ENCODE measurements at regions not wholly inside any gene's neighbourhood (a gene's known extent, or its start where the extent isn't known, plus 50 kb on each side); places are given as distances from the start of the nearest gene placed in this dataset.

DNA sequence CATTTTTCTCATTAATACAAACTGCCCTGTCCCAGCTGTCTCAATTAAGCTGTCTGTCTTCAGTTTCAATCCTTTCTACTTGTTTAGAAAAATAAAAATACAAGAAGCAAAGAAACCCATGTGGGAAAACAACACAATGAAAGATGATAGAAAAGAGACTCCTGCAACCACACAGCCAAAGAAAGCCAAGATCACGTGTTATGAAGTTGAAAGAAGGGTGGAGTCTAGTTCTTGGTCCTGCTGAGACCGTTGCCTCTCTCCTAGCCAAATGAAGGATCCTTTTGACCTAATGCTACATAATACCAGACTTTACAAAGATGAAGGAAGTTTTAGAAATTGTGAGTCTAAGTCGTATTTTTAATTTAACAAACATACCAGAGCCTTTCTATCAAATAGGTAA lies 218.8 kb upstream of the RRP15 start:
- CTCF ChIA-PET = no interaction called here
- H3K27me3 Mint-ChIP-seq = no peaks in the 10 kb centered on the region
- DNase-seq (no peak), ATAC-seq (ENCODE audit: low read depth) (no peak)
- POLR2A ChIA-PET = no interaction called here
- peaks cover 5% of the 10 kb centered on the region for H3K9me3 Mint-ChIP-seq
- no peaks in the 10 kb centered on the region for H3K36me3 Mint-ChIP-seq (ENCODE audit: low read depth)
- no peak overlapping the region for H3K4me3 Mint-ChIP-seq
- intact Hi-C loops (cut with micrococcal nuclease) = no loop called here
- no peaks in the 10 kb centered on the region for H3K4me1 Mint-ChIP-seq
- TF ChIP-seq, protein P1, sequence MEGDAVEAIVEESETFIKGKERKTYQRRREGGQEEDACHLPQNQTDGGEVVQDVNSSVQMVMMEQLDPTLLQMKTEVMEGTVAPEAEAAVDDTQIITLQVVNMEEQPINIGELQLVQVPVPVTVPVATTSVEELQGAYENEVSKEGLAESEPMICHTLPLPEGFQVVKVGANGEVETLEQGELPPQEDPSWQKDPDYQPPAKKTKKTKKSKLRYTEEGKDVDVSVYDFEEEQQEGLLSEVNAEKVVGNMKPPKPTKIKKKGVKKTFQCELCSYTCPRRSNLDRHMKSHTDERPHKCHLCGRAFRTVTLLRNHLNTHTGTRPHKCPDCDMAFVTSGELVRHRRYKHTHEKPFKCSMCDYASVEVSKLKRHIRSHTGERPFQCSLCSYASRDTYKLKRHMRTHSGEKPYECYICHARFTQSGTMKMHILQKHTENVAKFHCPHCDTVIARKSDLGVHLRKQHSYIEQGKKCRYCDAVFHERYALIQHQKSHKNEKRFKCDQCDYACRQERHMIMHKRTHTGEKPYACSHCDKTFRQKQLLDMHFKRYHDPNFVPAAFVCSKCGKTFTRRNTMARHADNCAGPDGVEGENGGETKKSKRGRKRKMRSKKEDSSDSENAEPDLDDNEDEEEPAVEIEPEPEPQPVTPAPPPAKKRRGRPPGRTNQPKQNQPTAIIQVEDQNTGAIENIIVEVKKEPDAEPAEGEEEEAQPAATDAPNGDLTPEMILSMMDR (IDR thresholded peaks at IDR 0.05) = no peak
- H3K27ac Mint-ChIP-seq = no peak overlapping the region

DNA sequence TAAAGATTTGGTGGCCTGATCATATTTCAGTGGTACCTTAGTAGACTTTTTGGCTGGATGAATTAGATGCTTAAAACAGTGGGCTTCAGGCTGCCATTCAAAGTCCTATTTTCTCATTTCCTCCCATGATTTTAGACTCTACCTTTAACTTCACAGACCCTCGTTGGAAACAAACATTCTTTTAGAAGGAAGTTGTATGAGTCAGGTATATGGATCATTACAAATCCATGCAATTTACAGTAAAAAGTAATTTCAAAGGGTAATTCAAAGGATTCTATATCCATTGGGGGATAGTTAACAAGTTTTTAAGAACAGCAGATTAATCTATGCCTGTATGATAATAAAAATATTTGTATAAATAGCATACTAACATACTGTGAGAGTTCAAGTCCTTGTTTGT lies 216.9 kb upstream of the RRP15 start:
- ATAC-seq (ENCODE audit: low read depth) = no peak

DNA sequence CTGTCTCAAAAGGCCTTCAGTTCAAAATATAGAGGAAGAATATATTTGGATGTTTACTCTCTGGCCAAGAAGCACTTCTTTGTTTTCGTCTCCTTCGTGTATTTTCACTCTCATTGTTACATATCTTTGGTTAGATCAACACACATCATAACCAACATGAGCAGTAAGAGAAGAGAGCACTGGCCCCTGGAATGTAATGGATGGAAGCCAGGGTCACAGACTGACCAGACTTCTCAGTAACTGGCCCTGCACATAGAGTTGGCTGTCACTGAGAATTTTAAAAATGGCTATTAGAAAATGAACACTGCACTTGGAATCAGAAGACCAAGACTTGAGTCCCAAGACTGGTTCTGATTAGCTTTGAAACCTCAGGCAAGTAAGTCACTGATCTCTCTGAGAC lies 215.9 kb upstream of the RRP15 start:
- Mint-ChIP-seq H3K4me1 (no peaks in the 10 kb centered on the region), H3K36me3 (ENCODE audit: low read depth) (no peaks in the 10 kb centered on the region), H3K27ac (no peak overlapping the region), H3K4me3 (no peak overlapping the region), H3K9me3 (peaks cover 5% of the 10 kb centered on the region), H3K27me3 (no peaks in the 10 kb centered on the region)
- intact Hi-C loops (cut with micrococcal nuclease) = no loop called here
- ATAC-seq (ENCODE audit: low read depth) = no peak
- TF ChIP-seq, protein P1 (IDR thresholded peaks at IDR 0.05) = no peak
- POLR2A ChIA-PET = no interaction called here
- CTCF ChIA-PET = no interaction called here
- no peak for DNase-seq

More for the DNA sequence above, 216.9 kb upstream of the RRP15 start:
- ChIA-PET CTCF (no interaction called here), POLR2A (no interaction called here)
- no peak overlapping the region for H3K4me3 Mint-ChIP-seq
- no peaks in the 10 kb centered on the region for H3K27me3 Mint-ChIP-seq
- TF ChIP-seq, protein P1 (IDR thresholded peaks at IDR 0.05) = no peak
- no peaks in the 10 kb centered on the region for H3K36me3 Mint-ChIP-seq (ENCODE audit: low read depth)
- no peak for DNase-seq
- H3K4me1 Mint-ChIP-seq = no peaks in the 10 kb centered on the region
- intact Hi-C loops (cut with micrococcal nuclease) = no loop called here
- peaks cover 5% of the 10 kb centered on the region for H3K9me3 Mint-ChIP-seq
- H3K27ac Mint-ChIP-seq = no peak overlapping the region

DNA sequence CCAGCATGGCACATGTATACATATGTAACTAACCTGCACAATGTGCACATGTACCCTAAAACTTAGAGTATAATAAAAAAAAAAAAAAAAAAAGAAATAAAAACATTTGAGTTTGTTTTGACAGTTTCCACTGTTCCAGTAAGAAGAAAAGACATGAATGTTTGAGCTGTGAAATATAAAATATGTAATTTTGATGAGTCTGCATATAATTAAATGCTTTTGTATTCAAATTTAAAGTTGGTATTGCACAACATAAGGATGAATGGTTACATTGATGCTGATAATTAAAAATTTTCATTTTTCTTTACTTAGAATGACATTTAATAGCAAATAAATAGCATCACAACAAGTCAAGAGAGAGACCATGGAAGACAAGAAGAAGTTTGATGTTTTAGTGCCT lies 212.0 kb upstream of the RRP15 start:
- no peak overlapping the region for H3K27ac Mint-ChIP-seq
- TF ChIP-seq, protein P1 (IDR thresholded peaks at IDR 0.05) = no peak
- H3K27me3 Mint-ChIP-seq = no peaks in the 10 kb centered on the region
- H3K4me3 Mint-ChIP-seq = no peak overlapping the region
- intact Hi-C loops (cut with micrococcal nuclease) = no loop called here
- ATAC-seq (ENCODE audit: low read depth) (no peak), DNase-seq (no peak)
- ChIA-PET CTCF (no interaction called here), POLR2A (no interaction called here)
- H3K36me3 Mint-ChIP-seq (ENCODE audit: low read depth) = no peaks in the 10 kb centered on the region
- peaks cover 5% of the 10 kb centered on the region for H3K9me3 Mint-ChIP-seq
- H3K4me1 Mint-ChIP-seq = no peaks in the 10 kb centered on the region

DNA sequence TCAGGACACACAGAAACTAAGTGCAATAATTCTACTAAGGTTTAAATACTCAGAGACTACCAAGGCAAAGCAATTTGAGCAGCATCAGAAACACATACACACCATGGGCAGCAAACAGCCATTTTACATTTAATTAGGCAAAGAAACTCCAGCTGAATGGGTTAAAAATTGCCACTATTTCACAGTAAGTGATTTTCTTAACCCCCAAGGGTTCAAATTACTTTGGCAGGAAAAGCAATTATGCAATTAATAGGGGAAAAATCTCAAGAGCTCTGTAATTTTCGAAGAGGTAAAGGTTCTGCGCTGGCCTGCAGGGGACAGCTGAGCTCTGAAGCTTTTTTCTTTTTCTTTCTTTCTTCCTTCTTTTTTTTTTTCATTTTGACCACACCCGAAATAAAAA lies 206.2 kb upstream of the RRP15 start:
- Mint-ChIP-seq H3K9me3 (peaks cover 2% of the 10 kb centered on the region), H3K27me3 (no peaks in the 10 kb centered on the region), H3K27ac (no peak overlapping the region), H3K4me1 (no peaks in the 10 kb centered on the region), H3K36me3 (ENCODE audit: low read depth) (no peaks in the 10 kb centered on the region), H3K4me3 (no peak overlapping the region)
- TF ChIP-seq, protein P1 (IDR thresholded peaks at IDR 0.05) = no peak
- DNase-seq = no peak
- intact Hi-C loops (cut with micrococcal nuclease) = no loop called here
- ChIA-PET POLR2A (no interaction called here), CTCF (no interaction called here)
- no peak for ATAC-seq (ENCODE audit: low read depth)
